Peyer's patch (tissue), 4 donors: ENCODE measurements at regions not wholly inside any gene's neighbourhood (a gene's known extent, or its start where the extent isn't known, plus 50 kb on each side); places are given as distances from the start of the nearest gene placed in this dataset.

Experiments used
- DNase-seq, 3 donors: peaks; one replicate each; pipeline ENCODE4 v3.0.0-alpha.2; 2017 to 2019
- H3K27ac ChIP-seq, 4 donors: fragments of 200-600 bp; sonication (generic); one replicate each; pipeline ENCODE4 v1.5.1; 2016 to 2019
- H3K27me3 ChIP-seq, 2 donors: fragments of 200-600 bp; sonication (generic); one replicate each; pipeline ENCODE4 v1.5.1; 2019
- H3K36me3 ChIP-seq, 3 donors: fragments of 200-600 bp; sonication (generic); one replicate each; pipeline ENCODE4 v1.5.1; 2016 to 2019
- H3K4me1 ChIP-seq, 4 donors: fragments of 200-600 bp; sonication (generic); one replicate each; pipeline ENCODE4 v1.5.1; 2016 to 2019
- H3K4me3 ChIP-seq, 4 donors: fragments of 200-600 bp; sonication (generic); 1 replicate in 3 of 4; 2 replicates in 1 of 4; pipeline ENCODE4 v1.5.1; 2016 to 2019; ENCODE audit warnings: mild to moderate bottlenecking in 1 of 4
- H3K9me3 ChIP-seq, 4 donors: fragments of 200-600 bp; sonication (generic); one replicate each; pipeline ENCODE4 v1.5.1; 2016 to 2019; ENCODE audit warnings: mild to moderate bottlenecking in 1 of 4
- POLR2A ChIP-seq, 2 donors: fragments of 450-650 bp; IDR thresholded peaks; one replicate each; pipeline ENCODE4 v1.5.1; 2017; ENCODE audit warnings: antibody characterized with exemption in 2 of 2, mild to moderate bottlenecking in 2 of 2, moderate library complexity in 2 of 2
- TF ChIP-seq, protein P1 (sequence below), 6 experiments: fragments of 450-650 bp in 4 of 6; fragments of 200-600 bp in 2 of 6; sonication (generic) in 1 of 6; IDR thresholded peaks; one replicate each; pipeline ENCODE4 v1.5.1; 2017 to 2019; ENCODE audit warnings: antibody characterized with exemption in 6 of 6, mild to moderate bottlenecking in 3 of 6, moderate library complexity in 1 of 6

- Histone ChIP-seq H3K36me3 (no peaks in the 10 kb centered on the region), H3K4me3 (no peak overlapping the region)
- TF ChIP-seq POLR2A (IDR thresholded peaks at IDR 0.05): no peak
- TF ChIP-seq, protein P1, sequence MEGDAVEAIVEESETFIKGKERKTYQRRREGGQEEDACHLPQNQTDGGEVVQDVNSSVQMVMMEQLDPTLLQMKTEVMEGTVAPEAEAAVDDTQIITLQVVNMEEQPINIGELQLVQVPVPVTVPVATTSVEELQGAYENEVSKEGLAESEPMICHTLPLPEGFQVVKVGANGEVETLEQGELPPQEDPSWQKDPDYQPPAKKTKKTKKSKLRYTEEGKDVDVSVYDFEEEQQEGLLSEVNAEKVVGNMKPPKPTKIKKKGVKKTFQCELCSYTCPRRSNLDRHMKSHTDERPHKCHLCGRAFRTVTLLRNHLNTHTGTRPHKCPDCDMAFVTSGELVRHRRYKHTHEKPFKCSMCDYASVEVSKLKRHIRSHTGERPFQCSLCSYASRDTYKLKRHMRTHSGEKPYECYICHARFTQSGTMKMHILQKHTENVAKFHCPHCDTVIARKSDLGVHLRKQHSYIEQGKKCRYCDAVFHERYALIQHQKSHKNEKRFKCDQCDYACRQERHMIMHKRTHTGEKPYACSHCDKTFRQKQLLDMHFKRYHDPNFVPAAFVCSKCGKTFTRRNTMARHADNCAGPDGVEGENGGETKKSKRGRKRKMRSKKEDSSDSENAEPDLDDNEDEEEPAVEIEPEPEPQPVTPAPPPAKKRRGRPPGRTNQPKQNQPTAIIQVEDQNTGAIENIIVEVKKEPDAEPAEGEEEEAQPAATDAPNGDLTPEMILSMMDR (IDR thresholded peaks at IDR 0.05): no peak
These were observed 737.1 kb downstream of the KCNA4 start for GRCh38 chr11:29279716-29280115.

DNA sequence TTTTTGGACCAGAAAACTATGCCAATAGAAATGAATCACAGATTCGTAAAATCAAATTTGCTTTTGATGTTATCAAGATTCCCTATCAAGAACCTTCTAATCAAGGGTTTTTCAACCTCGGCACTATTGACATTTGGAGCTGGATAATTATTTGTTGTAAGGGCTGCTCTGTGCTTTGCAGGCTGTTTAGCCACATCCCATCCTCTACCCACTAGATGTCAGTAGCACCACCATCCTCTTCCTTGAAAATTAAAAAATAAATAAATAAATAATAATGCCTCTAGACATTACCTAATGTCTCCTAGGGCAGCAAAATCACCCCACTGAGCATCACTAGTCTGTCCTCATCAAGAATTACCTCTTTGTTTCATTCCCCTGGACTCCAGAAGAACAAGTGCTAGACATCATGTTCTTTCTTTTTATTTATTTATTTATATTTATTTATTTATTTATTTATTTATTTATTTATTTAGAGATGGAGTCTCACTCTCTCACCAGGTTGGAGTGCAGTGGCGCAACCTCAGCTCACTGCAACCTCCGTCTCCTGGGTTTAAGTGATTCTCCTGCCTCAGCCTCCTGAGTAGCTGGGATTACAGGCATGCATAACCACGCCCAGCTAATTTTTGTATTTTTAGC is 744.7 kb downstream of the KCNA4 start:
- no peak overlapping the region for H3K4me3 ChIP-seq
- TF ChIP-seq, protein P1 (IDR thresholded peaks at IDR 0.05): no peak
- no peak for TF ChIP-seq POLR2A (IDR thresholded peaks at IDR 0.05)
- H3K4me1 ChIP-seq: no peaks in the 10 kb centered on the region
- no peak for DNase-seq
- no peaks in the 10 kb centered on the region for H3K9me3 ChIP-seq
- no peaks in the 10 kb centered on the region for H3K36me3 ChIP-seq
- H3K27ac ChIP-seq: no peak overlapping the region
- no peaks in the 10 kb centered on the region for H3K27me3 ChIP-seq

More at GRCh38 chr11:29279716-29280115, 737.1 kb downstream of the KCNA4 start:
- DNase-seq: no peak
- H3K27me3 ChIP-seq: no peaks in the 10 kb centered on the region
- no peaks in the 10 kb centered on the region for H3K9me3 ChIP-seq
- H3K4me1 ChIP-seq: no peaks in the 10 kb centered on the region
- no peak overlapping the region for H3K27ac ChIP-seq

GRCh38 chr11:29271616-29272015 is 745.2 kb downstream of the KCNA4 start:
- Histone ChIP-seq H3K27ac (no peak overlapping the region), H3K9me3 (no peaks in the 10 kb centered on the region), H3K27me3 (no peaks in the 10 kb centered on the region), H3K4me1 (no peaks in the 10 kb centered on the region), H3K4me3 (no peak overlapping the region), H3K36me3 (no peaks in the 10 kb centered on the region)
- DNase-seq: no peak
- TF ChIP-seq POLR2A (IDR thresholded peaks at IDR 0.05): no peak
- TF ChIP-seq, protein P1 (IDR thresholded peaks at IDR 0.05): no peak

DNA sequence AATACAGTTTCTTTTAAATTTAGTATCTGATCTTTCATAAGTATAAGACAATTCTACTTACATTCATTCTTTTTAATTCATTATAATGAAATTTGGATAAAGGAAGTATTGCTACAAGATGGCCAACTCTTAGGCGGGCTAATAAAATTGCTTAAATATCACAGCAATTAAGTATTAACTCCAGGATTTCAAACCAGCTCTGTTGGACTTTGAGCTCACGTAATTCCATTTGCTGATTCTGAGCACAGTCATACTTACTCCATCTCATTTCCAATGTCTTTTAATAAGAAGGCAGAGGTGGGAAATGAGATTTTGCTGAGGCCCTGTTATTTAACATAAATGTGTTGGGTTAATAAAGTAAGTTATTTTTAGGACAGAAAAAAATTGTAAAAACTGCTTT is 748.1 kb downstream of the KCNA4 start:
- H3K4me3 ChIP-seq: no peak overlapping the region
- no peak for TF ChIP-seq POLR2A (IDR thresholded peaks at IDR 0.05)
- TF ChIP-seq, protein P1 (IDR thresholded peaks at IDR 0.05): no peak
- no peaks in the 10 kb centered on the region for H3K36me3 ChIP-seq
- DNase-seq: no peak
- H3K4me1 ChIP-seq: no peaks in the 10 kb centered on the region
- no peaks in the 10 kb centered on the region for H3K27me3 ChIP-seq
- H3K27ac ChIP-seq: no peak overlapping the region
- no peaks in the 10 kb centered on the region for H3K9me3 ChIP-seq

- Histone ChIP-seq H3K36me3 (no peaks in the 10 kb centered on the region), H3K4me3 (no peak overlapping the region), H3K27ac (no peak overlapping the region), H3K4me1 (no peaks in the 10 kb centered on the region), H3K9me3 (no peaks in the 10 kb centered on the region), H3K27me3 (no peaks in the 10 kb centered on the region)
- TF ChIP-seq, protein P1 (IDR thresholded peaks at IDR 0.05): no peak
- TF ChIP-seq POLR2A (IDR thresholded peaks at IDR 0.05): no peak
- DNase-seq: no peak
These were observed 751.0 kb downstream of the KCNA4 start for GRCh38 chr11:29265792-29266191.

- Histone ChIP-seq H3K27ac (no peak overlapping the region), H3K4me1 (no peaks in the 10 kb centered on the region), H3K36me3 (no peaks in the 10 kb centered on the region), H3K27me3 (no peaks in the 10 kb centered on the region), H3K4me3 (no peak overlapping the region), H3K9me3 (no peaks in the 10 kb centered on the region)
- no peak for TF ChIP-seq POLR2A (IDR thresholded peaks at IDR 0.05)
- TF ChIP-seq, protein P1 (IDR thresholded peaks at IDR 0.05): no peak
- DNase-seq: no peak
These were observed 751.4 kb downstream of the KCNA4 start for GRCh38 chr11:29265381-29265780.
